HEK293 (cell line): ENCODE measurements at regions not wholly inside any gene's neighbourhood (a gene's known extent, or its start where the extent isn't known, plus 50 kb on each side); places are given as distances from the start of the nearest gene placed in this dataset.

Source experiments
- CTCF ChIA-PET: fragments of 350-600 bp; formaldehyde crosslinking; extraction: SDS; loops from one replicate; lab custom pipeline; 2021; ENCODE audit warnings: antibody characterized with exemption; lab: Yijun Ruan, JAX
- POLR2A ChIA-PET: fragments of 300-600 bp; formaldehyde crosslinking; extraction: SDS; loops from one replicate; lab custom pipeline; 2020; ENCODE audit warnings: antibody characterized with exemption, inconsistent platforms; lab: Yijun Ruan, JAX
- H3K27ac ChIP-seq: fragments of 200-500 bp; sonication (Bioruptor generic); 2 replicates; pipeline ENCODE4 v1.5.1; 2014; ENCODE audit warnings: low read depth, low read length, control low read depth, inconsistent platforms; ENCODE audit errors: extremely low read depth
- H3K36me3 ChIP-seq, 2 experiments: fragments of 200-500 bp in 1 of 2; sonication (Bioruptor generic) in 1 of 2; 1 replicate in 1 of 2; 2 replicates in 1 of 2; pipeline ENCODE4 v1.5.1; 2014 to 2017; ENCODE audit warnings: inconsistent platforms in 2 of 2, low read length in 2 of 2; ENCODE audit not compliant: control insufficient read depth in 2 of 2, insufficient read depth in 1 of 2
- H3K4me1 ChIP-seq: fragments of 200-500 bp; sonication (Bioruptor generic); 2 replicates; pipeline ENCODE4 v1.5.1; 2014; ENCODE audit warnings: mild to moderate bottlenecking, low read length, inconsistent platforms; ENCODE audit not compliant: control insufficient read depth, insufficient read depth
- H3K4me3 ChIP-seq: 2 replicates; pipeline ENCODE4 v1.5.1; 2011; ENCODE audit warnings: low read depth, mild to moderate bottlenecking, control low read depth, low read length, moderate library complexity
- H3K9me3 ChIP-seq: fragments of 200-500 bp; sonication (Bioruptor generic); 2 replicates; pipeline ENCODE4 v1.5.1; 2014; ENCODE audit warnings: low read depth, low read length, inconsistent platforms; ENCODE audit not compliant: control insufficient read depth, insufficient read depth
- GFI1B ChIP-seq: fragments of 450-650 bp; formaldehyde crosslinking; IDR thresholded peaks from 2 replicates; pipeline ENCODE4 v1.5.1; 2016; ENCODE audit warnings: missing biosample characterization, missing genetic modification characterization
- GLI2 ChIP-seq: fragments of 450-650 bp; formaldehyde crosslinking; IDR thresholded peaks from 2 replicates; pipeline ENCODE4; 2017; ENCODE audit warnings: missing biosample characterization, missing genetic modification characterization, low read depth, borderline replicate concordance
- HOXC10 ChIP-seq: sonication (generic); formaldehyde crosslinking; IDR thresholded peaks from 2 replicates; pipeline ENCODE4 v1.8.1; 2023; ENCODE audit warnings: mild to moderate bottlenecking, missing genetic modification reagents
- IKZF3 ChIP-seq: fragments of 450-650 bp; IDR thresholded peaks from 2 replicates; pipeline ENCODE4 v1.5.0; 2018; ENCODE audit warnings: missing biosample characterization, mild to moderate bottlenecking, missing genetic modification characterization, moderate library complexity
- SALL2 ChIP-seq: fragments of 450-650 bp; formaldehyde crosslinking; IDR thresholded peaks from 2 replicates; pipeline ENCODE4 v1.5.0; 2017; ENCODE audit warnings: missing biosample characterization, mild to moderate bottlenecking, missing genetic modification characterization, borderline replicate concordance
- SETDB1 ChIP-seq: IDR thresholded peaks from one replicate; pipeline ENCODE4 v1.6.1; 2017; ENCODE audit warnings: mild to moderate bottlenecking, low read length, moderate library complexity, mixed read lengths; ENCODE audit not compliant: insufficient read length
- WT1 ChIP-seq: fragments of 450-650 bp; formaldehyde crosslinking; IDR thresholded peaks from 2 replicates; pipeline ENCODE4 v1.5.1; 2016; ENCODE audit warnings: missing biosample characterization, missing genetic modification characterization
- YY1 ChIP-seq: fragments of 450-650 bp; formaldehyde crosslinking; IDR thresholded peaks from 2 replicates; pipeline ENCODE4 v1.5.1; 2018; ENCODE audit warnings: missing biosample characterization, missing genetic modification characterization
- ZBTB20 ChIP-seq: fragments of 450-650 bp; formaldehyde crosslinking; IDR thresholded peaks from 2 replicates; pipeline ENCODE4 v1.5.1; 2016; ENCODE audit warnings: missing biosample characterization, missing genetic modification characterization
- ZBTB48 ChIP-seq: fragments of 450-650 bp; formaldehyde crosslinking; IDR thresholded peaks from 2 replicates; pipeline ENCODE4 v1.5.1; 2016; ENCODE audit warnings: missing biosample characterization, missing genetic modification characterization
- ZBTB6 ChIP-seq: fragments of 450-650 bp; formaldehyde crosslinking; IDR thresholded peaks from 2 replicates; pipeline ENCODE4 v1.5.1; 2017; ENCODE audit warnings: missing biosample characterization, missing genetic modification characterization
- ZBTB7A ChIP-seq: fragments of 450-650 bp; formaldehyde crosslinking; IDR thresholded peaks from 2 replicates; pipeline ENCODE4 v1.5.1; 2016; ENCODE audit warnings: low read depth, missing biosample characterization, missing genetic modification characterization
- ZFP3 ChIP-seq: fragments of 450-650 bp; formaldehyde crosslinking; IDR thresholded peaks from 2 replicates; pipeline ENCODE4 v1.5.1; 2016; ENCODE audit warnings: low read depth, missing biosample characterization, missing genetic modification characterization
- ZNF146 ChIP-seq: fragments of 450-650 bp; formaldehyde crosslinking; IDR thresholded peaks from 2 replicates; pipeline ENCODE4 v1.5.1; 2016; ENCODE audit warnings: missing biosample characterization, missing genetic modification characterization
- ZNF26 ChIP-seq: fragments of 450-650 bp; formaldehyde crosslinking; IDR thresholded peaks from 2 replicates; pipeline ENCODE4 v1.5.1; 2016; ENCODE audit warnings: missing biosample characterization, missing genetic modification characterization
- ZNF274 ChIP-seq, 2 experiments: fragments of 200-500 bp in 1 of 2; fragments of 450-650 bp in 1 of 2; sonication (Bioruptor generic) in 1 of 2; formaldehyde crosslinking in 1 of 2; IDR thresholded peaks; 2 replicates each; pipeline versions ENCODE4 v1.5.1 to v1.6.1; 2014 to 2016; ENCODE audit warnings: borderline replicate concordance in 1 of 2, inconsistent platforms in 1 of 2, low read length in 1 of 2, missing biosample characterization in 1 of 2, missing genetic modification characterization in 1 of 2
- ZNF37A ChIP-seq: fragments of 450-650 bp; IDR thresholded peaks from 2 replicates; pipeline ENCODE4 v1.5.1; 2018; ENCODE audit warnings: missing biosample characterization, missing genetic modification characterization
- ZNF416 ChIP-seq: fragments of 450-650 bp; formaldehyde crosslinking; IDR thresholded peaks from 2 replicates; pipeline ENCODE4 v1.5.1; 2016; ENCODE audit warnings: missing biosample characterization, missing genetic modification characterization
- ZNF473 ChIP-seq: fragments of 450-650 bp; formaldehyde crosslinking; IDR thresholded peaks from 2 replicates; pipeline ENCODE4 v1.5.1; 2017; ENCODE audit warnings: missing biosample characterization, missing genetic modification characterization
- ZNF488 ChIP-seq: fragments of 450-650 bp; formaldehyde crosslinking; IDR thresholded peaks from 2 replicates; pipeline ENCODE4 v1.5.1; 2016; ENCODE audit warnings: missing biosample characterization, missing genetic modification characterization
- ZNF513 ChIP-seq: fragments of 450-650 bp; IDR thresholded peaks from 2 replicates; pipeline ENCODE4 v1.5.1; 2018; ENCODE audit warnings: missing biosample characterization, missing genetic modification characterization
- ZNF521 ChIP-seq: fragments of 450-650 bp; formaldehyde crosslinking; IDR thresholded peaks from 2 replicates; pipeline ENCODE4 v1.5.1; 2017; ENCODE audit warnings: missing biosample characterization, mild to moderate bottlenecking, missing genetic modification characterization
- ZNF623 ChIP-seq: fragments of 450-650 bp; formaldehyde crosslinking; IDR thresholded peaks from 2 replicates; pipeline ENCODE4 v1.5.1; 2016; ENCODE audit warnings: missing biosample characterization, missing genetic modification characterization
- ZNF654 ChIP-seq: fragments of 450-650 bp; formaldehyde crosslinking; IDR thresholded peaks from 2 replicates; pipeline ENCODE4 v1.5.1; 2016; ENCODE audit warnings: low read depth, missing biosample characterization, missing genetic modification characterization
- ZNF707 ChIP-seq: fragments of 450-650 bp; formaldehyde crosslinking; IDR thresholded peaks from 2 replicates; pipeline ENCODE4 v1.5.1; 2016; ENCODE audit warnings: missing biosample characterization, missing genetic modification characterization
- ZNF785 ChIP-seq: fragments of 450-650 bp; formaldehyde crosslinking; IDR thresholded peaks from 2 replicates; pipeline ENCODE4 v1.5.1; 2016; ENCODE audit warnings: missing biosample characterization, missing genetic modification characterization
- ZNF837 ChIP-seq: fragments of 450-650 bp; formaldehyde crosslinking; IDR thresholded peaks from 2 replicates; pipeline ENCODE4 v1.5.1; 2016; ENCODE audit warnings: missing biosample characterization, missing genetic modification characterization
- ZSCAN16 ChIP-seq: fragments of 450-650 bp; formaldehyde crosslinking; IDR thresholded peaks from 2 replicates; pipeline ENCODE4 v1.5.1; 2016; ENCODE audit warnings: missing biosample characterization, missing genetic modification characterization

- TF ChIP-seq ZNF513 (tag by site-specific recombination) (no peak), ZNF26 (tag by site-specific recombination) (no peak), GFI1B (tag by site-specific recombination) (no peak), ZNF707 (tag by site-specific recombination) (no peak)
Observed at GRCh38 chr5:165152058-165152457, 1646.6 kb downstream of the MAT2B start (continued).

GRCh38 chr5:165157219-165157618 lies 1651.8 kb downstream of the MAT2B start:
- POLR2A ChIA-PET, result no interaction called here
- no peak for TF ChIP-seq ZNF785 (tag by site-specific recombination)
- TF ChIP-seq SALL2, result no peak
- TF ChIP-seq ZNF513 (tag by site-specific recombination), result no peak
- TF ChIP-seq ZNF654, result no peak
- TF ChIP-seq ZBTB6 (tag by site-specific recombination), result no peak
- no peak for TF ChIP-seq ZNF473
- no peak for TF ChIP-seq ZNF488 (tag by site-specific recombination)
- no peak for TF ChIP-seq GLI2 (tag by site-specific recombination)
- no peak for TF ChIP-seq HOXC10
- no peak for TF ChIP-seq IKZF3
- TF ChIP-seq ZNF623 (tag by site-specific recombination), result no peak
- no peak for TF ChIP-seq ZNF37A
- no peak for TF ChIP-seq ZBTB7A (tag by site-specific recombination)
- TF ChIP-seq ZBTB48 (tag by site-specific recombination), result no peak
- H3K4me3 ChIP-seq, result no peak overlapping the region

GRCh38 chr5:165161204-165161603 lies 1655.8 kb downstream of the MAT2B start:
- ChIA-PET POLR2A (no interaction called here), CTCF (interaction anchor here (0.7 kb wide), 1 partner anchor 58 kb away, joined by 4 read pairs; no protein-coding TSS in a partner anchor)
- no peaks in the 10 kb centered on the region for H3K9me3 ChIP-seq
- TF ChIP-seq SETDB1 (no peak), ZNF837 (tag by site-specific recombination) (no peak), ZNF146 (tag by site-specific recombination) (no peak), ZFP3 (no peak), ZBTB20 (tag by site-specific recombination) (no peak), ZNF416 (tag by site-specific recombination) (no peak), ZNF488 (tag by site-specific recombination) (no peak), ZNF274 (IDR thresholded peaks at IDR 0.05; ENCODE audit: low read length) (no peak), ZNF274 (tag by site-specific recombination; IDR thresholded peaks at IDR 0.05; ENCODE audit: borderline replicate concordance) (no peak), ZSCAN16 (no peak), YY1 (tag by site-specific recombination) (no peak), WT1 (tag by site-specific recombination) (no peak), ZNF521 (no peak)
- H3K4me3 ChIP-seq, result no peak overlapping the region
- no peaks in the 10 kb centered on the region for H3K36me3 ChIP-seq
- H3K27ac ChIP-seq, result no peak overlapping the region
- H3K4me1 ChIP-seq, result no peaks in the 10 kb centered on the region

More at GRCh38 chr5:165157219-165157618, 1651.8 kb downstream of the MAT2B start:
- H3K36me3 ChIP-seq, result no peaks in the 10 kb centered on the region
- no peak overlapping the region for H3K27ac ChIP-seq
- no peaks in the 10 kb centered on the region for H3K4me1 ChIP-seq
- CTCF ChIA-PET, result no interaction called here
- no peaks in the 10 kb centered on the region for H3K9me3 ChIP-seq
